Epithelial cell of proximal tubule (primary cell): ENCODE measurements at regions not wholly inside any gene's neighbourhood (a gene's known extent, or its start where the extent isn't known, plus 50 kb on each side); places are given as distances from the start of the nearest gene placed in this dataset.
"Not testable (repeated sequence)": the region's sequence is repeated elsewhere in the genome, so short reads cannot be mapped to it uniquely, and the experiment has no call there.

Source experiments
- DNase-seq: peaks from one replicate; pipeline ENCODE4 v3.0.0-alpha.2; 2011; ENCODE audit warnings: low read depth
- H3K4me3 ChIP-seq: 2 replicates; pipeline ENCODE4 v1.5.1; 2011; ENCODE audit warnings: low read depth, mild to moderate bottlenecking, low read length
- CTCF ChIP-seq: conservative IDR thresholded peaks from 2 replicates; pipeline ENCODE4 v1.5.1; 2012; ENCODE audit warnings: low read depth, mild to moderate bottlenecking, low read length

GRCh38 chr2:166727095-166727494, 161.2 kb upstream of the XIRP2 start:
- no peak for TF ChIP-seq CTCF
- no peak for DNase-seq
- H3K4me3 ChIP-seq: no peak overlapping the region

GRCh38 chr2:166725927-166726924, 162.1 kb upstream of the XIRP2 start:
- TF ChIP-seq CTCF: no peak
- H3K4me3 ChIP-seq: no peak overlapping the region
- no peak for DNase-seq

GRCh38 chr2:166716968-166717367, 171.3 kb upstream of the XIRP2 start:
- no peak for DNase-seq
- H3K4me3 ChIP-seq: no peak overlapping the region
- no peak for TF ChIP-seq CTCF

- TF ChIP-seq CTCF: peak; percentile 31
- H3K4me3 ChIP-seq: no peak overlapping the region
- no peak for DNase-seq
These were observed 188.2 kb upstream of the XIRP2 start for GRCh38 chr2:166700079-166700478.

- no peak overlapping the region for H3K4me3 ChIP-seq
- no peak for DNase-seq
- no peak for TF ChIP-seq CTCF
These were observed 193.1 kb upstream of the XIRP2 start for GRCh38 chr2:166695154-166695553.

GRCh38 chr2:166686057-166686456, 192.0 kb upstream of the SCN7A start:
- not testable (repeated sequence) for H3K4me3 ChIP-seq, DNase-seq

GRCh38 chr2:166677996-166678395, 183.9 kb upstream of the SCN7A start:
- TF ChIP-seq CTCF: no peak
- H3K4me3 ChIP-seq: no peak overlapping the region
- no peak for DNase-seq
